ENCODE measurements at regions not wholly inside any gene's neighbourhood (a gene's known extent, or its start where the extent isn't known, plus 50 kb on each side); places are given as distances from the start of the nearest gene placed in this dataset.

- TF ChIP-seq, protein P1, sequence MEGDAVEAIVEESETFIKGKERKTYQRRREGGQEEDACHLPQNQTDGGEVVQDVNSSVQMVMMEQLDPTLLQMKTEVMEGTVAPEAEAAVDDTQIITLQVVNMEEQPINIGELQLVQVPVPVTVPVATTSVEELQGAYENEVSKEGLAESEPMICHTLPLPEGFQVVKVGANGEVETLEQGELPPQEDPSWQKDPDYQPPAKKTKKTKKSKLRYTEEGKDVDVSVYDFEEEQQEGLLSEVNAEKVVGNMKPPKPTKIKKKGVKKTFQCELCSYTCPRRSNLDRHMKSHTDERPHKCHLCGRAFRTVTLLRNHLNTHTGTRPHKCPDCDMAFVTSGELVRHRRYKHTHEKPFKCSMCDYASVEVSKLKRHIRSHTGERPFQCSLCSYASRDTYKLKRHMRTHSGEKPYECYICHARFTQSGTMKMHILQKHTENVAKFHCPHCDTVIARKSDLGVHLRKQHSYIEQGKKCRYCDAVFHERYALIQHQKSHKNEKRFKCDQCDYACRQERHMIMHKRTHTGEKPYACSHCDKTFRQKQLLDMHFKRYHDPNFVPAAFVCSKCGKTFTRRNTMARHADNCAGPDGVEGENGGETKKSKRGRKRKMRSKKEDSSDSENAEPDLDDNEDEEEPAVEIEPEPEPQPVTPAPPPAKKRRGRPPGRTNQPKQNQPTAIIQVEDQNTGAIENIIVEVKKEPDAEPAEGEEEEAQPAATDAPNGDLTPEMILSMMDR (IDR thresholded peaks at IDR 0.05; ENCODE audit: low read length), result no peak
- TF ChIP-seq EZH2 (optimal IDR thresholded peaks at IDR 0.05; ENCODE audit: low read depth, low read length), result no peak
Measured at GRCh38 chr2:81675641-81676040, 1371.1 kb upstream of the LRRTM1 start.
